HCT116 (cell line): ENCODE measurements at regions not wholly inside any gene's neighbourhood (a gene's known extent, or its start where the extent isn't known, plus 50 kb on each side); places are given as distances from the start of the nearest gene placed in this dataset.

Experiments used
- ATAC-seq: fragments of 200-7000 bp; cut with Tn5 transposase; 2 replicates; pipeline ENCODE4 v1.9.1; 2020; ENCODE audit warnings: mild to moderate bottlenecking, moderate library complexity
- BruUV-seq: library from RNA; stranded (reverse); fragments of 400-500 nt; replicated peaks from 2 replicates; lab custom pipeline; 2021; lab: Mats Ljungman, UMichigan
- CTCF ChIA-PET: fragments of 300-600 bp; sonication (Branson Sonifier 250); formaldehyde crosslinking; loops from one replicate; lab custom pipeline; 2021; ENCODE audit warnings: antibody characterized with exemption; lab: Charles Lee
- POLR2A ChIA-PET: fragments of 300-600, 350-600 bp; sonication (Branson Sonifier 250); formaldehyde crosslinking; loops from one replicate; lab custom pipeline; 2021; ENCODE audit warnings: antibody characterized with exemption; lab: Charles Lee
- RAD21 ChIA-PET, 2 experiments: fragments of 300-600 bp; sonication (Branson Sonifier 250); formaldehyde crosslinking; loops; one replicate each; lab custom pipeline; 2023; ENCODE audit warnings: low total read pairs in 2 of 2; ENCODE audit not compliant: uncharacterized antibody in 2 of 2, unreplicated experiment in 2 of 2, low non-redundant PET in 1 of 2; lab: Charles Lee
- DNase-seq: peaks from one replicate; pipeline ENCODE4 v3.0.0-alpha.2; 2010; ENCODE audit warnings: low read depth, low spot score
- H2AFZ ChIP-seq: fragments of 200-600 bp; shearing (Covaris generic), sonication (generic); 2 replicates; pipeline ENCODE4 v1.6.1; 2017; ENCODE audit warnings: low read depth, mixed run types, mixed read lengths, antibody characterized with exemption, low read length; ENCODE audit not compliant: poor library complexity, severe bottlenecking
- H3K27ac ChIP-seq: 2 replicates; pipeline ENCODE4 v1.5.1; 2012; ENCODE audit warnings: low read depth, low read length
- H3K27me3 ChIP-seq: fragments of 200-600 bp; sonication (generic); 2 replicates; pipeline ENCODE4 v1.6.1; 2016; ENCODE audit warnings: mixed run types, low read length, mixed read lengths; ENCODE audit not compliant: insufficient read depth
- H3K36me3 ChIP-seq, 2 experiments: fragments of 200-500 bp in 1 of 2; fragments of 200-600 bp in 1 of 2; sonication (Bioruptor generic) in 1 of 2; sonication (generic) in 1 of 2; 2 replicates each; pipeline versions ENCODE4 v1.5.1 to v1.6.1; 2014 to 2016; ENCODE audit warnings: low read length in 2 of 2, inconsistent platforms in 1 of 2, mixed read lengths in 1 of 2, mixed run types in 1 of 2; ENCODE audit not compliant: insufficient read depth in 2 of 2, control insufficient read depth in 1 of 2
- H3K4me1 ChIP-seq, 2 experiments: fragments of 200-600 bp in 1 of 2; sonication (generic) in 1 of 2; 2 replicates each; pipeline versions ENCODE4 v1.5.1 to v1.6.1; 2012 to 2017; ENCODE audit warnings: low read length in 2 of 2, inconsistent platforms in 1 of 2, mild to moderate bottlenecking in 1 of 2, mixed read lengths in 1 of 2, mixed run types in 1 of 2, moderate library complexity in 1 of 2; ENCODE audit not compliant: insufficient read depth in 2 of 2, control insufficient read depth in 1 of 2
- H3K4me2 ChIP-seq: fragments of 200-600 bp; sonication (generic); 2 replicates; pipeline ENCODE4 v1.6.1; 2017; ENCODE audit warnings: mixed run types, low read length, mixed read lengths
- H3K4me3 ChIP-seq, 2 experiments: fragments of 200-600 bp in 1 of 2; sonication (generic) in 1 of 2; replicated peaks in 1 of 2; 2 replicates each; pipeline ENCODE4 v1.5.1; 2011 to 2016; ENCODE audit warnings: low read length in 2 of 2, control low read depth in 1 of 2, low read depth in 1 of 2, mild to moderate bottlenecking in 1 of 2, mixed read lengths in 1 of 2, mixed run types in 1 of 2
- H3K79me2 ChIP-seq: fragments of 200-600 bp; sonication (generic); 2 replicates; pipeline ENCODE4 v1.6.1; 2017; ENCODE audit warnings: mild to moderate bottlenecking, mixed run types, low read length, moderate library complexity, mixed read lengths; ENCODE audit not compliant: insufficient read depth
- H3K9ac ChIP-seq: fragments of 200-600 bp; sonication (generic); 2 replicates; pipeline ENCODE4 v1.6.1; 2016; ENCODE audit warnings: low read length, mixed read lengths
- H3K9me2 ChIP-seq: fragments of 200-600 bp; sonication (generic), shearing (Covaris generic); 2 replicates; pipeline ENCODE4 v1.6.1; 2017; ENCODE audit warnings: mixed run types, mild to moderate bottlenecking, moderate library complexity; ENCODE audit not compliant: insufficient read depth
- H3K9me3 ChIP-seq, 2 experiments: fragments of 200-500 bp in 1 of 2; fragments of 200-600 bp in 1 of 2; sonication (Bioruptor generic) in 1 of 2; sonication (generic) in 1 of 2; 2 replicates each; pipeline ENCODE4 v1.6.1; 2014 to 2017; ENCODE audit warnings: low read length in 2 of 2, mixed read lengths in 2 of 2, inconsistent platforms in 1 of 2, low read depth in 1 of 2, mild to moderate bottlenecking in 1 of 2, mixed run types in 1 of 2, moderate library complexity in 1 of 2; ENCODE audit not compliant: control insufficient read depth in 1 of 2, insufficient read depth in 1 of 2
- H4K20me1 ChIP-seq: fragments of 200-600 bp; sonication (generic), shearing (Covaris generic); 2 replicates; pipeline ENCODE4 v1.6.1; 2017; ENCODE audit warnings: mixed run types, mild to moderate bottlenecking, moderate library complexity; ENCODE audit not compliant: insufficient read depth
- ATF3 ChIP-seq: IDR thresholded peaks from 2 replicates; pipeline ENCODE4 v1.6.1; 2012
- CBX3 ChIP-seq: IDR thresholded peaks from 2 replicates; pipeline ENCODE4 v1.6.1; 2012; ENCODE audit warnings: low read depth
- CEBPB ChIP-seq: IDR thresholded peaks from 2 replicates; pipeline ENCODE4 v1.6.1; 2012; ENCODE audit warnings: low read depth
- EGR1 ChIP-seq: IDR thresholded peaks from 2 replicates; pipeline ENCODE4 v1.6.1; 2012; ENCODE audit warnings: low read depth
- EZH2phosphoT487 ChIP-seq: fragments of 200-600 bp; IDR thresholded peaks from 2 replicates; pipeline ENCODE4 v1.6.1; 2018; ENCODE audit warnings: antibody characterized with exemption, borderline replicate concordance
- FOSL1 ChIP-seq: IDR thresholded peaks from 2 replicates; pipeline ENCODE4 v1.6.1; 2012; ENCODE audit warnings: low read depth
- MAX ChIP-seq: IDR thresholded peaks from 2 replicates; pipeline ENCODE4 v1.6.1; 2012
- POLR2A ChIP-seq: IDR thresholded peaks from 2 replicates; pipeline ENCODE4 v1.7.0; 2011; ENCODE audit warnings: borderline replicate concordance; ENCODE audit not compliant: insufficient read depth, insufficient read length; ENCODE audit errors: extremely low read depth
- SIN3A ChIP-seq: IDR thresholded peaks from 2 replicates; pipeline ENCODE4 v1.6.1; 2012; ENCODE audit warnings: low read depth
- SRF ChIP-seq: IDR thresholded peaks from 2 replicates; pipeline ENCODE4 v1.6.1; 2012; ENCODE audit warnings: low read depth
- ZBTB33 ChIP-seq: IDR thresholded peaks from 2 replicates; pipeline ENCODE4 v1.6.1; 2011; ENCODE audit warnings: mild to moderate bottlenecking, low read length, moderate library complexity; ENCODE audit not compliant: insufficient replicate concordance; ENCODE audit errors: extremely low read depth
- intact Hi-C: fragments of 100-400 bp; cut with micrococcal nuclease; formaldehyde crosslinking; loops from 2 replicates; pipeline ENCODE4 v1.10.0; 2022

GRCh38 chr14:71328183-71328582 is 420.9 kb downstream of the PCNX1 start:
- no peak for TF ChIP-seq CEBPB
- no peak for TF ChIP-seq SRF
- TF ChIP-seq FOSL1: no peak
- TF ChIP-seq ATF3: no peak
- no peak for TF ChIP-seq EGR1
- TF ChIP-seq CBX3: no peak
- no peak for TF ChIP-seq SIN3A
- TF ChIP-seq POLR2A: no peak
- no peak for TF ChIP-seq MAX
- no peak for TF ChIP-seq EZH2phosphoT487
- TF ChIP-seq ZBTB33: no peak
- Histone ChIP-seq H3K4me3 (no peak overlapping the region), H3K9ac (no peak overlapping the region), H3K4me2 (no peak overlapping the region), H3K27ac (no peak overlapping the region), H3K79me2 (peaks cover 85% of the 10 kb centered on the region), H3K9me3 (no peaks in the 10 kb centered on the region), H3K36me3 (no peaks in the 10 kb centered on the region), H3K9me2 (no peaks in the 10 kb centered on the region), H4K20me1 (peaks cover 4% of the 10 kb centered on the region; the same call in 1 of the 2 replicates), H2AFZ (no peak overlapping the region), H3K27me3 (no peaks in the 10 kb centered on the region), H3K4me1 (peaks cover 0 to under 1% of the 10 kb centered on the region in 2 experiments; a peak in 2 of 4 replicates)
- ChIA-PET RAD21 (no interaction called here), POLR2A (no interaction called here), CTCF (no interaction called here)
- DNase-seq (no peak), ATAC-seq (no peak)
- BruUV-seq: no TSS peak
- intact Hi-C loops: no loop called here
